Activated CD4-positive, alpha-beta T cell treated with anti-CD3 and anti-CD28 coated beads, Interleukin-2, amount 50 U/mL, for 1 hour (primary cell): ENCODE measurements at regions not wholly inside any gene's neighbourhood (a gene's known extent, or its start where the extent isn't known, plus 50 kb on each side); places are given as distances from the start of the nearest gene placed in this dataset.
"Not testable (repeated sequence)": the region's sequence is repeated elsewhere in the genome, so short reads cannot be mapped to it uniquely, and the experiment has no call there.

Experiments used
- DNase-seq: peaks from one replicate; pipeline ENCODE4 v3.0.0-alpha.2; 2020

- no peak for DNase-seq
Observed at GRCh38 chr14:84433961-84434360, 1096.0 kb upstream of the FLRT2 start.

- no peak for DNase-seq
Observed at GRCh38 chr14:84435820-84436324, 1094.1 kb upstream of the FLRT2 start.

GRCh38 chr14:84436528-84436927, 1093.4 kb upstream of the FLRT2 start:
- DNase-seq, result no peak

GRCh38 chr14:84442521-84442920, 1087.4 kb upstream of the FLRT2 start:
- no peak for DNase-seq

- DNase-seq, result no peak
Observed at GRCh38 chr14:84445486-84445885, 1084.5 kb upstream of the FLRT2 start.

GRCh38 chr14:84446250-84446649, 1083.7 kb upstream of the FLRT2 start:
- DNase-seq, result no peak

- DNase-seq, result no peak
Observed at GRCh38 chr14:84453307-84453950, 1076.5 kb upstream of the FLRT2 start.

GRCh38 chr14:84454114-84454513, 1075.8 kb upstream of the FLRT2 start:
- no peak for DNase-seq

- DNase-seq, result no peak
Observed at GRCh38 chr14:84456946-84457345, 1073.0 kb upstream of the FLRT2 start.

- no peak for DNase-seq
Observed at GRCh38 chr14:84458881-84459280, 1071.1 kb upstream of the FLRT2 start.

GRCh38 chr14:84465880-84466279, 1064.1 kb upstream of the FLRT2 start:
- DNase-seq, result no peak

- no peak for DNase-seq
Observed at GRCh38 chr14:84468153-84468552, 1061.8 kb upstream of the FLRT2 start.

GRCh38 chr14:84477996-84478395, 1051.9 kb upstream of the FLRT2 start:
- DNase-seq, result no peak

GRCh38 chr14:84482256-84483071, 1047.5 kb upstream of the FLRT2 start:
- no peak for DNase-seq

- DNase-seq, result no peak
Observed at GRCh38 chr14:84483072-84483420, 1046.9 kb upstream of the FLRT2 start.

GRCh38 chr14:84484243-84484642, 1045.7 kb upstream of the FLRT2 start:
- not testable (repeated sequence) for DNase-seq

GRCh38 chr14:84485036-84485435, 1044.9 kb upstream of the FLRT2 start:
- no peak for DNase-seq

GRCh38 chr14:84490081-84490480, 1039.9 kb upstream of the FLRT2 start:
- no peak for DNase-seq

GRCh38 chr14:84492685-84493084, 1037.3 kb upstream of the FLRT2 start:
- no peak for DNase-seq

- no peak for DNase-seq
Observed at GRCh38 chr14:84493779-84494178, 1036.2 kb upstream of the FLRT2 start.

- DNase-seq, result no peak
Observed at GRCh38 chr14:84496677-84497076, 1033.3 kb upstream of the FLRT2 start.

GRCh38 chr14:84512823-84513222, 1017.1 kb upstream of the FLRT2 start:
- not testable (repeated sequence) for DNase-seq

GRCh38 chr14:84519836-84520235, 1010.1 kb upstream of the FLRT2 start:
- DNase-seq, result no peak

GRCh38 chr14:84520711-84521338, 1009.1 kb upstream of the FLRT2 start:
- no peak for DNase-seq
